GM21619 (cell line): ENCODE measurements at regions not wholly inside any gene's neighbourhood (a gene's known extent, or its start where the extent isn't known, plus 50 kb on each side); places are given as distances from the start of the nearest gene placed in this dataset.
"Not testable (repeated sequence)": the region's sequence is repeated elsewhere in the genome, so short reads cannot be mapped to it uniquely, and the experiment has no call there.

Source experiments
- ATAC-seq: cut with Tn5 transposase; IDR thresholded peaks from one replicate; pipeline ENCODE4 v1.9.1; 2021; ENCODE audit not compliant: unreplicated experiment

DNA sequence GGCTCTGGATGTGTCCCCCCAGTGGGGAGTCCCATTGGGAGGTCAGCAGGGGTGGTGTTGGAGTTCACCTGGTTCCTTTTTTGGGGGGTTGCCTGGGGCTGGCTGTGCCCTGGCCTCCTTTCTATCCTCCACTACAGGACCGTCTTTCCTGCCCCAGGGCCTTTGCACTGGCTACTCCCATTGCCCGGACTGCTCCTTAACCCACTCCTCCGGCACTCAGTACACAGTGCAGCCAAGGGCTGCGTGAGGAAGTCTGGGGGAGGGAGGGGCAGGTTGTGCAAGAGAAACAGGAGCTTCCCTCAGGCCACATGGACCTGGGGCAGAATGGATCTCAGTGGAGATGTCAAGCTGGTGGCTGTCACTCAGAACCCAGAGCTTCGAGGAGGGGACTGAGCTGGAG lies 429.3 kb upstream of the SULF2 start:
- no peak for ATAC-seq

DNA sequence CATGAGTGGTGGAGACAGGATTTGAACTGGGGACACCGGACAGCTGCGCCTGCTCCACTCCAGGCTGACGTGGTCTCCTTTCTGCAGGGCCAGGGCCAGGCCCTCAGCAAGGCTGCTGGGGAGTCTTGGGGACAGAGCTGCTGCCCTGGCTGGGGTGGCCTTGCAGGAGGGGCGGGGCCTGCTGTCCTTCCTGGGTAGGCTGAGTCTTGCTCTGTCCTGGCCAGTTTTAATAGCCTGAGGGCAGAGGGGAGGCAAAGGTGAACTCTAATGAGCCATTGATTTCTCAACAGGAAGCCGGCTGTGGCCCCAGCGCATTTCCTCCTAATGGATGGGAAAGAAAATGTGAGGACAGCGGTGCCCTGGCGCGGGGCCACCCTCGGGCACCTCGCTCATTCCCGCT lies 428.4 kb upstream of the SULF2 start:
- ATAC-seq = not testable (repeated sequence)

GRCh38 chr20:48212806-48213509 lies 427.7 kb upstream of the SULF2 start:
- ATAC-seq = no peak

GRCh38 chr20:48211847-48212246 lies 426.6 kb upstream of the SULF2 start:
- ATAC-seq = no peak

DNA sequence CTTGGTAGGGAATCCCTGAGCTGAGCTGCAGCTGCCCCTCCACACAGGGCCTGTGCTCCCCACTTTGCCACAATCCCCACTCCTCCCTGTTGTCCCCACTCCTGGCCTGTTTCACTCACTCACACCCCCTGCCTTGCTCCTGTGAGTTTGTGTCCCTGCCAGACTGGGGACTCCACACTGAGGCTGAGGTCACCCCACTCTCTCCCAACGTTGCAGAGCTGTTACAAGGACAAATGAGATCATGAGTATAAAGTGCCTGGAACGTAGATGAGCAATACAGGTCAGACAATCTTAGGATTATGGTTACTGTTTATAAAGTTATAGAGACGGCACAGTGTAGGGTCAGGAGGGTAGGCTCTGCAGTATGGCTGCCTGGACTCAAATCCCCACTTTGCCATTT lies 426.0 kb upstream of the SULF2 start:
- no peak for ATAC-seq

- ATAC-seq = no peak
Measured at GRCh38 chr20:48210111-48211027, 425.1 kb upstream of the SULF2 start.

- no peak for ATAC-seq
Measured at GRCh38 chr20:48209102-48209501, 423.8 kb upstream of the SULF2 start.

DNA sequence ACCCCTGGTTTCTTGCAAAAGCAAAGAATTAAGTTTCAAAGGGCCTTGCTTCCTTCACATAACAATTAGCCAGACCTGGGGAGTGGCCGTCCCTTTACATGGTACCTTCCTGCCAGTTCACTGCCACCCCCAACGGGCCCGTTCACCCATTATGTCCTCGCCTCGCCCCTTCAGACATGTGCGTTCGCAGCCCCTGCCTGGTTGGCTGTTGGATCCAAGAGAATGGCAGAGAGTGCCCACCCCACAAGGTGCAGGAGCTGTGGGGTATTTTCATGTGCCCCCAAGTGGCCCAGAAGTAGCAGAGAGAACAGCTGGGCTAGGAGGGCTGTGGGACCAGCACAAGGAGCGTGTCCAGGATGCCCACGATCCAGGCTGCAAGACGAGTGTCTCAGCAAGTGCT lies 422.9 kb upstream of the SULF2 start:
- ATAC-seq = no peak

DNA sequence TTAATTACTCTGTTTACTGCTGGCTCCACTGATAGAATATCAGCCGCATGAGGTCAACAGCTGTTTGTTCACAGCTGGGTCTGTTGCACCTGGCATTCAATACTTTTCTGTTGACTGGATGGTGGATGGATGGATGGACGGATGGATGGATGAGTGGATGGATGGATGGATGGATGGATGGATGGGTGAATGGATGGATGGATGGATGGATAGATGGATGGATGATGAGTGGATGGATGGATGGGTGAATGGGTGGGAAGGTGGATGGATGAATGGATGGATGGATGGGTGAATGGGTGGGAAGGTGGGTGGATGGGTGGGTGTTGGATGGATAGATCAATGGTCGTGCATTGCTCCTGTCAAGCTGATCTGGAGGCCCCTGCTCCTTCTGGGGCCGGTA lies 422.2 kb upstream of the SULF2 start:
- no peak for ATAC-seq

GRCh38 chr20:48205786-48206185 lies 420.5 kb upstream of the SULF2 start:
- no peak for ATAC-seq

DNA sequence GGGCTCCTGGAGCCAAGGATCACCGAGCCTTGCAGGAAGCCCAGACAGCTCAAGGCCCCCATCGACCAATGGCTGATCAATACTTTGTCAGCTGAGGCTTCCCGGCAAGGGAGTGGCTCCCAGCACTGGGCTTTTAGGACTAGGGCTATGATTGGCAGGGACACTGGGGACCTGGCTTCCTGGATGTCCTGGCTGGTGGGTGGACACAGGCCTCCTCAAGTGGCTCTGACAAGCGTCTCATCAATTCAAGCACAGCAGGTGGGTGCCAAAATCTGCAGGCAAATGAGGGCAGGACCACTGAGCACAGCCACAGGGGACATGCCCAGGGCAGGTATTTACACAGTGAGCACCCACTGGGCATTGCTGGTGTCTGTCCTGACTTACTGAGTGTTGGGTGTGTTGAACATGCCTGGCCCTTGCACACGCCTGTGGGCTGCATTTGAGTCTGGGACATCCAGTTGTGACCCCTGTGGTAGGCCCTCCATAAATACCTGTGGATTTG lies 420.1 kb upstream of the SULF2 start:
- ATAC-seq = no peak

GRCh38 chr20:48204499-48204898 lies 419.2 kb upstream of the SULF2 start:
- no peak for ATAC-seq

- no peak for ATAC-seq
Measured at GRCh38 chr20:48203252-48203651, 418.0 kb upstream of the SULF2 start.

DNA sequence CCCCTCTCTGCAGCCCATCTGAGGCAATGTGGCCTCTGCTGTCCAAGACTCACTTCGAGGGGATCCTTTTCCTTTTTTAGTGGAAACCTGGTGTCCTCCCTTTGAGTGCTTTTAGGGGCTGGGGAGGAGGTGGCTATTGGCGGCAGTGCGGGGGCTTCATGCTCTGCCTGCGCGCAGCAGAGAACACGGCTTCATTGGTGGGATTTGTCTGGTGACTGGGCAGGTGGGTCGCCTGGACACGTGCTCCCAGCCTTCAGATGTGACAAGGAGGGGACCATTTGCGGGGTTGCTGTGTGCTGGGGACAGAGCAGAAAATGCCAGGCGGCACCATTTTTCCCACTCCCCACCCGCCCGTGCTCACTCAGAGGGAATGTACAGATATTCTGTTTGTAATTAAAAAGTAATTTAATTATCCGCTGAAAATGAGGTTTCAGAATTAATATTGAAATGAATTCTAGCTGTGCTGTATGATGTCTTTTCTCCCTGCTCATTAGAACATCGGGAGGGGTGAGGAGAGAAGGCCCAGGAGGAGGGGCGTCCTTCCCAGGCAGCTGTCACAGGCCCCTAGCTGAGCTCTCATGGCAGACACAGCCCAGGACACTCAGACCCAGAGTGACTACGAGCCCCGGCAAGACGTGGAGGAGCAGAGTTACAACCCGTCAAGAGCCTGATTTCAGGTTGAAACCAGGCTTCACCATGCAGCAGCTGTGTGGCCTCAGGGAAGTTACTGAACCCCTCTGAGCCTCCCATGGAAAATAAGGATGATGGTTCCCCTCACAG lies 417.2 kb upstream of the SULF2 start:
- no peak for ATAC-seq

GRCh38 chr20:48201885-48202284 lies 416.6 kb upstream of the SULF2 start:
- no peak for ATAC-seq

DNA sequence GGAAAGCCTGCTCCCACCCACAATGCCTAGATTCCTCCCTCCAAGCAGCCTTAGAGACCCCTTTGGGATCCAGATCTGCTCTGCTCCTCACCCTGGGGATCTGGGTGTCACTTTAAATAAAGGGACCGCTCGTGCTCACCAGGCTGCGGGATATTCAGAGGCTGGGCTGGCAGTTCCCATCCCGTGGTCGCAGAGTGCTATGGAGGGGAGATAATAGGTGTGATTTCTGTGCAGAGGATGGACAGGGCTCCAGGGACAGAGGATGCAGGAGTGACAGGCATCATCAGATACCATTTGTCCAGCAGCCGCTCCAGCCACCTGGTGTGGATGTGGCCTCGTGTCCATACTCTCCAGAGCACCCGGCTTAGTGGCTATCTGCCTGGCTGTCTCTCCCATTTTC lies 415.9 kb upstream of the SULF2 start:
- ATAC-seq = no peak

- no peak for ATAC-seq
Measured at GRCh38 chr20:48198929-48199451, 413.7 kb upstream of the SULF2 start.

- no peak for ATAC-seq
Measured at GRCh38 chr20:48197066-48197465, 411.8 kb upstream of the SULF2 start.

DNA sequence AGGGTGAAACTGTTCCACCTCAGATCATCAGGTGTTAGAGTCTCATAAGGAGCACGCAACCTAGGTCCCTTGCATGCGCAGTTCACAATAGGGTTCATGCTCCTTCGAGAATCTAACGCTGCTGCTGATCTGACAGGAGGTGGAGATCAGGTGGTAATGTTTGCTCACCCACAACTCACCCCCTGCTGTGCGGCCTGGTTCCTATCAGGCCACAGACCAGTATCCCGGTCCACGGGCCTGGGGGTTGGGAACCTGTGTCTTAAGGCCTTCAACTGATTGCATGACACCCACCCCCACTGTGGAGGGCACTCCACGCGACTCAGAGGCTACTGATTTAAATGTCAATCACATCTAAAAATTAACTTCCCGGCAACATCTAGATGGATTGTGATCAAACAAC lies 411.2 kb upstream of the SULF2 start:
- ATAC-seq = no peak

DNA sequence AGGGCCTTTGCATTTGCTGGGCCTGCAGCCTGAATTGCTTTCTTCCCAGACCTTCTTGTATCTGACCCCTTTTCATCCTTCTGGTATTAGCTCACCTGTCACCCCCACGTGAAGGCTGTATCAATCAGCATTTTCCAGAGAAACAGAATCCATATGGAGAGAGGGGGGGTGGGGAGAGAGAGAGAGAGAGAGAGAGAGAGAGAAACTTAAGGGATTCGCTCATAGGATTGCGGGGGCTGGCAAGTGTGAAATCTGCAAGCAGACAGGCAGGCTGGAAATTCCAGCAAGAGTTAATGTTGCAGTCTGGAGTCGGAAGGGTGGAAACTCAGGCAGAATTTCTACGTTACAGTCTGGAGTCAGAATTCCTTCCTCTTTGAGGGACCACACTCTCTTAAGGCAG lies 410.7 kb upstream of the SULF2 start:
- no peak for ATAC-seq
